Fibroblast of lung (primary cell): ENCODE measurements at regions not wholly inside any gene's neighbourhood (a gene's known extent, or its start where the extent isn't known, plus 50 kb on each side); places are given as distances from the start of the nearest gene placed in this dataset.

Source experiments
- DNase-seq, 2 donors: peaks; one replicate each; pipeline versions ENCODE4 v3.0.0 to v3.0.0-alpha.2; 2010; ENCODE audit warnings: low read depth in 2 of 2
- H2AFZ ChIP-seq: 2 replicates; pipeline ENCODE4 v1.5.1; 2012; ENCODE audit warnings: low read length, control low read depth, inconsistent platforms
- H3K27ac ChIP-seq: 2 replicates; pipeline ENCODE4 v1.5.1; 2011; ENCODE audit warnings: low read length, control low read depth; ENCODE audit not compliant: insufficient read depth
- H3K27me3 ChIP-seq: 2 replicates; pipeline ENCODE4 v1.5.1; 2011; ENCODE audit warnings: mild to moderate bottlenecking, low read length; ENCODE audit not compliant: control insufficient read depth, insufficient read depth
- H3K36me3 ChIP-seq: 2 replicates; pipeline ENCODE4 v1.5.1; 2011; ENCODE audit warnings: low read length; ENCODE audit not compliant: control insufficient read depth, insufficient read depth
- H3K4me1 ChIP-seq: 2 replicates; pipeline ENCODE4 v1.5.1; 2011; ENCODE audit warnings: low read length; ENCODE audit not compliant: control insufficient read depth, insufficient read depth; ENCODE audit errors: extremely low read depth
- H3K4me2 ChIP-seq: 2 replicates; pipeline ENCODE4 v1.5.1; 2011; ENCODE audit warnings: low read length, control low read depth; ENCODE audit not compliant: insufficient read depth; ENCODE audit errors: extremely low read depth
- H3K4me3 ChIP-seq, 4 experiments: fragments of 200-600 bp in 1 of 4; sonication (generic) in 1 of 4; replicated peaks in 1 of 4; 2 replicates each; pipeline ENCODE4 v1.5.1; 2011 to 2016; ENCODE audit warnings: low read length in 4 of 4, low read depth in 3 of 4, mild to moderate bottlenecking in 3 of 4, control low read depth in 2 of 4, inconsistent platforms in 1 of 4, mixed read lengths in 1 of 4; ENCODE audit not compliant: insufficient read depth in 1 of 4; ENCODE audit errors: control extremely low read depth in 1 of 4
- H3K79me2 ChIP-seq: 2 replicates; pipeline ENCODE4 v1.5.1; 2012; ENCODE audit warnings: mild to moderate bottlenecking, low read length, inconsistent platforms; ENCODE audit not compliant: control insufficient read depth, insufficient read depth
- H3K9ac ChIP-seq: 2 replicates; pipeline ENCODE4 v1.5.1; 2011; ENCODE audit warnings: mild to moderate bottlenecking, low read length, control low read depth; ENCODE audit not compliant: insufficient read depth
- H3K9me3 ChIP-seq: 2 replicates; pipeline ENCODE4 v1.5.1; 2012; ENCODE audit warnings: low read depth, low read length; ENCODE audit not compliant: control insufficient read depth, insufficient read depth
- H4K20me1 ChIP-seq: 2 replicates; pipeline ENCODE4 v1.5.1; 2011; ENCODE audit warnings: low read length; ENCODE audit not compliant: control insufficient read depth, insufficient read depth; ENCODE audit errors: extremely low read depth
- EZH2 ChIP-seq: IDR thresholded peaks from 2 replicates; pipeline ENCODE4 v1.5.1; 2012; ENCODE audit warnings: low read length, control low read depth, mild to moderate bottlenecking; ENCODE audit errors: missing control alignments
- TF ChIP-seq, protein P1 (sequence below), 2 donors: IDR thresholded peaks in 1 of 2; conservative IDR thresholded peaks in 1 of 2; 1 replicate in 1 of 2; 2 replicates in 1 of 2; pipeline ENCODE4 v1.5.1; 2011 to 2012; ENCODE audit warnings: low read length in 2 of 2, control low read depth in 1 of 2, inconsistent platforms in 1 of 2, low read depth in 1 of 2, mild to moderate bottlenecking in 1 of 2

GRCh38 chr5:113984928-113985327 is 376.9 kb upstream of the KCNN2 start:
- no peaks in the 10 kb centered on the region for H3K27me3 ChIP-seq
- no peaks in the 10 kb centered on the region for H4K20me1 ChIP-seq
- H3K27ac ChIP-seq = no peak overlapping the region

DNA sequence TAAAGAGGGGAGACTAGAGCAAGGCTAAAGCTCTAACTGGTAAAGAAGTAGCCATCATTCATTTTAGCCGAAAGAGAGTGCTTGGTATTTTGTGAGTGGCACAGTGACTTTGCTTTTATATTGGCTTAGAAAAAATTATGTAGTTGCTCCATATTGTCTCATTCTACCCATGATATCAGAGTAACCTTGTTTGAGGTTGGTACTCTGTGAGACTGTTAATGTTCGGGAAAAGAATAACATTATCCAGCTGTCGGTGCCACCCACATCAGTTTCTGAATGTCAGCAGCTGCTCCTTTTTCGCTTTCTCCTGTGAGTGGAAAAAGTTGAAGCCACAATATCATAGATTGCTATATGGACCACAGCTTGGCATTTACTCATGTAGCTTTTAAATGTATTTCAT is 376.4 kb upstream of the KCNN2 start:
- H3K36me3 ChIP-seq = no peaks in the 10 kb centered on the region
- H3K4me2 ChIP-seq = no peak overlapping the region
- H3K9ac ChIP-seq = no peak overlapping the region
- no peaks in the 10 kb centered on the region for H3K27me3 ChIP-seq
- no peaks in the 10 kb centered on the region for H3K9me3 ChIP-seq
- no peaks in the 10 kb centered on the region for H3K79me2 ChIP-seq
- no peak for DNase-seq
- no peak overlapping the region for H2AFZ ChIP-seq
- TF ChIP-seq EZH2 = no peak
- TF ChIP-seq, protein P1, sequence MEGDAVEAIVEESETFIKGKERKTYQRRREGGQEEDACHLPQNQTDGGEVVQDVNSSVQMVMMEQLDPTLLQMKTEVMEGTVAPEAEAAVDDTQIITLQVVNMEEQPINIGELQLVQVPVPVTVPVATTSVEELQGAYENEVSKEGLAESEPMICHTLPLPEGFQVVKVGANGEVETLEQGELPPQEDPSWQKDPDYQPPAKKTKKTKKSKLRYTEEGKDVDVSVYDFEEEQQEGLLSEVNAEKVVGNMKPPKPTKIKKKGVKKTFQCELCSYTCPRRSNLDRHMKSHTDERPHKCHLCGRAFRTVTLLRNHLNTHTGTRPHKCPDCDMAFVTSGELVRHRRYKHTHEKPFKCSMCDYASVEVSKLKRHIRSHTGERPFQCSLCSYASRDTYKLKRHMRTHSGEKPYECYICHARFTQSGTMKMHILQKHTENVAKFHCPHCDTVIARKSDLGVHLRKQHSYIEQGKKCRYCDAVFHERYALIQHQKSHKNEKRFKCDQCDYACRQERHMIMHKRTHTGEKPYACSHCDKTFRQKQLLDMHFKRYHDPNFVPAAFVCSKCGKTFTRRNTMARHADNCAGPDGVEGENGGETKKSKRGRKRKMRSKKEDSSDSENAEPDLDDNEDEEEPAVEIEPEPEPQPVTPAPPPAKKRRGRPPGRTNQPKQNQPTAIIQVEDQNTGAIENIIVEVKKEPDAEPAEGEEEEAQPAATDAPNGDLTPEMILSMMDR (conservative IDR thresholded peaks at IDR 0.05 in 1 of 2, IDR thresholded peaks at IDR 0.05 in 1 of 2; ENCODE audit: low read depth in 1 of 2, low read length in 2 of 2) = no peak
- H3K4me1 ChIP-seq = no peaks in the 10 kb centered on the region
- H4K20me1 ChIP-seq = no peaks in the 10 kb centered on the region
- H3K27ac ChIP-seq = no peak overlapping the region
- no peak overlapping the region for H3K4me3 ChIP-seq

More at GRCh38 chr5:113984928-113985327, 376.9 kb upstream of the KCNN2 start:
- no peak overlapping the region for H3K9ac ChIP-seq
- H3K79me2 ChIP-seq = no peaks in the 10 kb centered on the region
- H3K4me2 ChIP-seq = no peak overlapping the region
- no peak overlapping the region for H2AFZ ChIP-seq
- TF ChIP-seq EZH2 = no peak
- TF ChIP-seq, protein P1 (conservative IDR thresholded peaks at IDR 0.05 in 1 of 2, IDR thresholded peaks at IDR 0.05 in 1 of 2; ENCODE audit: low read depth in 1 of 2, low read length in 2 of 2) = no peak
- H3K9me3 ChIP-seq = no peaks in the 10 kb centered on the region
- H3K4me3 ChIP-seq = no peak overlapping the region
- H3K4me1 ChIP-seq = no peaks in the 10 kb centered on the region
- H3K36me3 ChIP-seq = no peaks in the 10 kb centered on the region
- no peak for DNase-seq

DNA sequence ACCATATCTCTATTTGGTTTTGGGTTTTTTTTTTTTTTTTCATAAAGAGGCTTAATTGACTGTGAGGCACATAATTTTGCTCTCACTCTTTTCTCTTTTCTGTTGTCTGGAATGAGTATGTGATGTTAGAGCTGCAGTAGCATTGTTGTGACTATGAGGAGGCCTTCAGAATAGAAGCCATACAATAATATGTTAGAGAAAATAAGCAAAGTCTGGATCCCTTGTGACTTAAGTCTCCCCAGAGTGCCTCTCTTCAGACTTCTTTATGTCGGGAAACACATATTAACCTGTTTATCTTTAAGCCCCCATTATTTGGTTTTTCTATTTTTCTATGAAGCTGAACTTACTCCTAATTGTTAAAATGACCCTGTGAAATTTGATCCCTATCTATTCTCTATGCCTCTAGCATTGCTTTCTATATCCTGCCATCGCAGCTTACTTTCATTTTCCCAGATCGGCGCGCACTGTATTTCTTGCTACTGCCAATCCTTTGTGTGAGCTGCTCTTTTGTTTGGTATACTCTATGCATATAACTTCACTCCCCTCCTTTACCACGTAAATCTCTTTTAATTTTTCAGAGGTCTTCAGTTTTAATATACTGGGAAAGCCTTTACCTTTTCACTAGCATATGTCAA is 372.5 kb upstream of the KCNN2 start:
- no peak for DNase-seq
- H3K9ac ChIP-seq = no peak overlapping the region
- no peak for TF ChIP-seq EZH2
- TF ChIP-seq, protein P1 (conservative IDR thresholded peaks at IDR 0.05 in 1 of 2, IDR thresholded peaks at IDR 0.05 in 1 of 2; ENCODE audit: low read depth in 1 of 2, low read length in 2 of 2) = no peak
- no peaks in the 10 kb centered on the region for H3K79me2 ChIP-seq
- H3K4me1 ChIP-seq = no peaks in the 10 kb centered on the region
- no peaks in the 10 kb centered on the region for H3K27me3 ChIP-seq
- no peak overlapping the region for H3K27ac ChIP-seq
- no peak overlapping the region for H2AFZ ChIP-seq
- H4K20me1 ChIP-seq = no peaks in the 10 kb centered on the region
- no peaks in the 10 kb centered on the region for H3K9me3 ChIP-seq
- H3K4me3 ChIP-seq = no peak overlapping the region
- H3K36me3 ChIP-seq = no peaks in the 10 kb centered on the region
- no peak overlapping the region for H3K4me2 ChIP-seq
